HepG2 (cell line): ENCODE measurements at regions not wholly inside any gene's neighbourhood (a gene's known extent, or its start where the extent isn't known, plus 50 kb on each side); places are given as distances from the start of the nearest gene placed in this dataset.

ENCODE experiments used
- TF ChIP-seq, protein P1 (sequence below): sonication (generic); formaldehyde crosslinking; IDR thresholded peaks from 2 replicates; pipeline ENCODE4 v1.5.0; 2020; ENCODE audit warnings: mild to moderate bottlenecking, missing genetic modification reagents, moderate library complexity
- TF ChIP-seq, protein P2 (sequence below): sonication (generic); formaldehyde crosslinking; IDR thresholded peaks from 2 replicates; pipeline ENCODE4 v1.4.0; 2020; ENCODE audit warnings: missing genetic modification reagents, borderline replicate concordance

DNA sequence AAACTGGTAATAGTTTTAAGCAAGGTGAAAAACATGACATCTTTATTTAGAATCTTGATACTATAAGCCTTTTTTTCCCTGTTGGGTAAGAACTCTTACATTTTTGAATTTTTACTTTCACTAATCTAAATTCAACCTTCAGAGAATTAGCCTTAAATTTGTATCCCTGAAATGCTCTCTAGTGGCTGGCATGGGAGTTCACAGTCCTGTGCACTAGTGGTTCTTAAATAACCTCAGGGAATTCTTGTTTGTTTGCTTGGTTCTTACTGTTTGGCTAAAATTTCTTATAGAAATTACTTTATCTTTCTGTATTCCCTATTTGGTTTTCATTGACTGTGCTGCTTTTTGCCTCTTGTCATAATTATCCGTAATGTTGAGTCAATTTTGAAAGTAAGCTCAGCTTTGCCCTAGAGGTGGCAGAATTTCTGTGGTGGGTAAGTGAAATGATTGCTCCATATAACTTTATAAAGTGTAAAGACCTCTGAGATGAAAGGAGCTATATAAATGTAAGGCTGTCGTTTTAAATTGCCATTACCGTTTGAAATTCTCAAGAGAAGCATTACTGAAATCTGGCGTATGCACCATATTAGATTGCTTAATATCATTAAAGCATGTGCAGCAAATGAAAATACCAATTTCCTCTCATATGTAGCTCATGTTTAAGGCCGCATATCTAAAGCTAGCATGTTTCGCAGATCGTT is 391.3 kb upstream of the FIGN start:
- TF ChIP-seq, protein P1, sequence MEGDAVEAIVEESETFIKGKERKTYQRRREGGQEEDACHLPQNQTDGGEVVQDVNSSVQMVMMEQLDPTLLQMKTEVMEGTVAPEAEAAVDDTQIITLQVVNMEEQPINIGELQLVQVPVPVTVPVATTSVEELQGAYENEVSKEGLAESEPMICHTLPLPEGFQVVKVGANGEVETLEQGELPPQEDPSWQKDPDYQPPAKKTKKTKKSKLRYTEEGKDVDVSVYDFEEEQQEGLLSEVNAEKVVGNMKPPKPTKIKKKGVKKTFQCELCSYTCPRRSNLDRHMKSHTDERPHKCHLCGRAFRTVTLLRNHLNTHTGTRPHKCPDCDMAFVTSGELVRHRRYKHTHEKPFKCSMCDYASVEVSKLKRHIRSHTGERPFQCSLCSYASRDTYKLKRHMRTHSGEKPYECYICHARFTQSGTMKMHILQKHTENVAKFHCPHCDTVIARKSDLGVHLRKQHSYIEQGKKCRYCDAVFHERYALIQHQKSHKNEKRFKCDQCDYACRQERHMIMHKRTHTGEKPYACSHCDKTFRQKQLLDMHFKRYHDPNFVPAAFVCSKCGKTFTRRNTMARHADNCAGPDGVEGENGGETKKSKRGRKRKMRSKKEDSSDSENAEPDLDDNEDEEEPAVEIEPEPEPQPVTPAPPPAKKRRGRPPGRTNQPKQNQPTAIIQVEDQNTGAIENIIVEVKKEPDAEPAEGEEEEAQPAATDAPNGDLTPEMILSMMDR: no peak
- TF ChIP-seq, protein P2, sequence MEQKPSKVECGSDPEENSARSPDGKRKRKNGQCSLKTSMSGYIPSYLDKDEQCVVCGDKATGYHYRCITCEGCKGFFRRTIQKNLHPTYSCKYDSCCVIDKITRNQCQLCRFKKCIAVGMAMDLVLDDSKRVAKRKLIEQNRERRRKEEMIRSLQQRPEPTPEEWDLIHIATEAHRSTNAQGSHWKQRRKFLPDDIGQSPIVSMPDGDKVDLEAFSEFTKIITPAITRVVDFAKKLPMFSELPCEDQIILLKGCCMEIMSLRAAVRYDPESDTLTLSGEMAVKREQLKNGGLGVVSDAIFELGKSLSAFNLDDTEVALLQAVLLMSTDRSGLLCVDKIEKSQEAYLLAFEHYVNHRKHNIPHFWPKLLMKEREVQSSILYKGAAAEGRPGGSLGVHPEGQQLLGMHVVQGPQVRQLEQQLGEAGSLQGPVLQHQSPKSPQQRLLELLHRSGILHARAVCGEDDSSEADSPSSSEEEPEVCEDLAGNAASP (CRISPR knock-in tag): no peak
